Vagina (tissue), 2 donors: ENCODE measurements at regions not wholly inside any gene's neighbourhood (a gene's known extent, or its start where the extent isn't known, plus 50 kb on each side); places are given as distances from the start of the nearest gene placed in this dataset.
"Not testable (repeated sequence)": the region's sequence is repeated elsewhere in the genome, so short reads cannot be mapped to it uniquely, and the experiment has no call there.

Source experiments
- DNase-seq, 2 donors: peaks; one replicate each; pipeline ENCODE4 v3.0.0-alpha.2; 2017; ENCODE audit errors: extremely low spot score in 2 of 2
- H3K27ac ChIP-seq: fragments of 200-600 bp; sonication (generic); one replicate; pipeline ENCODE4 v1.5.1; 2019
- H3K27me3 ChIP-seq: fragments of 200-600 bp; sonication (generic); one replicate; pipeline ENCODE4 v1.5.1; 2019
- H3K36me3 ChIP-seq, 2 donors: fragments of 200-600 bp; sonication (generic); one replicate each; pipeline ENCODE4 v1.5.1; 2017 to 2019
- H3K4me1 ChIP-seq: fragments of 200-600 bp; sonication (generic); one replicate; pipeline ENCODE4 v1.5.1; 2019
- H3K4me3 ChIP-seq, 2 donors: fragments of 200-600 bp; sonication (generic); 1 replicate in 1 of 2; 2 replicates in 1 of 2; pipeline ENCODE4 v1.5.1; 2016 to 2019
- H3K9me3 ChIP-seq: fragments of 200-600 bp; sonication (generic); one replicate; pipeline ENCODE4 v1.5.1; 2019
- POLR2A ChIP-seq, 2 donors: fragments of 450-650 bp; IDR thresholded peaks; one replicate each; pipeline ENCODE4 v1.6.1; 2017; ENCODE audit warnings: antibody characterized with exemption in 2 of 2, mild to moderate bottlenecking in 2 of 2, moderate library complexity in 2 of 2
- POLR2AphosphoS5 ChIP-seq, 2 donors: sonication (generic); formaldehyde crosslinking; IDR thresholded peaks; one replicate each; pipeline ENCODE4 v1.9.0; 2017; ENCODE audit warnings: antibody characterized with exemption in 2 of 2, mild to moderate bottlenecking in 2 of 2, low read depth in 1 of 2; ENCODE audit not compliant: insufficient read depth in 1 of 2
- intact Hi-C: fragments of 100-400 bp; cut with DNase I; formaldehyde crosslinking; loops from one replicate; pipeline ENCODE4 v1.15.1; 2023
- TF ChIP-seq, protein P1 (sequence below), 3 experiments: fragments of 450-650 bp in 2 of 3; fragments of 200-600 bp in 1 of 3; sonication (generic) in 1 of 3; IDR thresholded peaks; one replicate each; pipeline ENCODE4 v1.5.1; 2017 to 2019; ENCODE audit warnings: antibody characterized with exemption in 3 of 3, mild to moderate bottlenecking in 2 of 3, moderate library complexity in 2 of 3

DNA sequence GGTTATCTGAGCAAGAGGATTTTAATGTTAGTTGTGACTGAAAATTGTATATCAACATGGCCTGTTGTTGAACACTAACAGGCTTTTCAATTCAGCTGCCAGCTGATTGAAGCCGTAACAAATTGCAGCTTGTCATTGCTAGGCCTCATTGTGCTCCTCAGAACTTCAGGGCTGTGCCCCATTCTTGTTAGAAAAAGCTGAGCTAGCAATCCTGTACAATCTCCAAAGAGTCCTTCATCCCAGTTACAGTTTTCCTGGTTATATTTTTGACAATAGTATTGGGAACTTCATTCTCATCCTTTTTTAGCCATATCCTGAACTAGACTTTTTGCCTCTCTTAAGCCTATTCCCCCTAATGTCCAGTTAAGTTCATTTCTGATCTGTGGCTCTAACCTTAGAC, 564.1 kb upstream of the ATXN7L3B start:
- no peaks in the 10 kb centered on the region for H3K36me3 ChIP-seq
- H3K4me1 ChIP-seq = no peaks in the 10 kb centered on the region
- no peaks in the 10 kb centered on the region for H3K27me3 ChIP-seq
- H3K9me3 ChIP-seq = no peaks in the 10 kb centered on the region
- intact Hi-C loops = no loop called here
- no peak for DNase-seq
- no peak overlapping the region for H3K4me3 ChIP-seq
- no peak overlapping the region for H3K27ac ChIP-seq
- TF ChIP-seq, protein P1, sequence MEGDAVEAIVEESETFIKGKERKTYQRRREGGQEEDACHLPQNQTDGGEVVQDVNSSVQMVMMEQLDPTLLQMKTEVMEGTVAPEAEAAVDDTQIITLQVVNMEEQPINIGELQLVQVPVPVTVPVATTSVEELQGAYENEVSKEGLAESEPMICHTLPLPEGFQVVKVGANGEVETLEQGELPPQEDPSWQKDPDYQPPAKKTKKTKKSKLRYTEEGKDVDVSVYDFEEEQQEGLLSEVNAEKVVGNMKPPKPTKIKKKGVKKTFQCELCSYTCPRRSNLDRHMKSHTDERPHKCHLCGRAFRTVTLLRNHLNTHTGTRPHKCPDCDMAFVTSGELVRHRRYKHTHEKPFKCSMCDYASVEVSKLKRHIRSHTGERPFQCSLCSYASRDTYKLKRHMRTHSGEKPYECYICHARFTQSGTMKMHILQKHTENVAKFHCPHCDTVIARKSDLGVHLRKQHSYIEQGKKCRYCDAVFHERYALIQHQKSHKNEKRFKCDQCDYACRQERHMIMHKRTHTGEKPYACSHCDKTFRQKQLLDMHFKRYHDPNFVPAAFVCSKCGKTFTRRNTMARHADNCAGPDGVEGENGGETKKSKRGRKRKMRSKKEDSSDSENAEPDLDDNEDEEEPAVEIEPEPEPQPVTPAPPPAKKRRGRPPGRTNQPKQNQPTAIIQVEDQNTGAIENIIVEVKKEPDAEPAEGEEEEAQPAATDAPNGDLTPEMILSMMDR (IDR thresholded peaks at IDR 0.05) = no peak
- no peak for TF ChIP-seq POLR2AphosphoS5 (IDR thresholded peaks at IDR 0.05; ENCODE audit: insufficient read depth in 1 of 2, low read depth in 1 of 2)

DNA sequence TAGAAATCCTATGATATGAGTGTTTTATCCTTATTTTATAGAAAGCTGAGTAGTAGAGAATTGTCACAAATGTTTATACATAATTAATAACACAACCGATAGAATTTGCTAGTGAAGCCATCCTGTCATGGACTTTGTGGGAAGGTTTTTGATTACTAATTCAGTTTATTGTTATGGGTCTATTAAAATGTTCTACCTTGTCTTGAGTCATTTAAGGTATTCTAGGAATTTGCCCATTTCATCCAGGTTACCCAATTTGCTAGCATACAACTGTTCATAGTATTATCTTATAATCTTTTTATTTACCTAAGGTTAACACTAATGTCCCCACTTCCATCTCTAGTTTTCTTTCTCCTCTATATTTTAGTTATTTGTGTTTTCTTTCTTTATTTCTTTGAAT, 553.1 kb upstream of the ATXN7L3B start:
- Histone ChIP-seq H3K4me1 (no peaks in the 10 kb centered on the region), H3K4me3 (no peak overlapping the region), H3K27ac (no peak overlapping the region), H3K36me3 (no peaks in the 10 kb centered on the region), H3K27me3 (no peaks in the 10 kb centered on the region), H3K9me3 (no peaks in the 10 kb centered on the region)
- intact Hi-C loops = no loop called here
- no peak for TF ChIP-seq POLR2AphosphoS5 (IDR thresholded peaks at IDR 0.05; ENCODE audit: insufficient read depth in 1 of 2, low read depth in 1 of 2)
- no peak for TF ChIP-seq POLR2A (IDR thresholded peaks at IDR 0.05)
- TF ChIP-seq, protein P1 (IDR thresholded peaks at IDR 0.05) = no peak
- no peak for DNase-seq

DNA sequence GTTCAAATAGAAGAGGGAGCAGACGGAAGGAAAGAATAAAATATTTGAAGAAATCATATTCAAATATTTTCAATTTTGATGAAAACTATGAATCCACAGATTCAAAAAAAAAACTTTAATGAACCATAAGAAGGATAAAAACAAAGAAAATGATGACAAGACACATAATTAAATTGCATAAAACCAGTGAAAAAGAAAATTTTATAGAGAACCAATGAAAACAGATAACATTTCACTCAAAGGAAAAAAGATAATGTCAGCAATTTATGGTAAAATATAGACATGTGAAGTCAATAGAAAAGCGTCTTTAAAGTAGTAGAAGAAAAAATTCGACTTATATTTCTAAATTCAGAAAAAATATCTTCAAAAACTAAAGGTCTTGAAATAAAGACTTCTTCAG, 546.5 kb upstream of the ATXN7L3B start:
- H3K36me3 ChIP-seq = no peaks in the 10 kb centered on the region
- TF ChIP-seq POLR2AphosphoS5 (IDR thresholded peaks at IDR 0.05; ENCODE audit: insufficient read depth in 1 of 2, low read depth in 1 of 2) = no peak
- no peak for TF ChIP-seq POLR2A (IDR thresholded peaks at IDR 0.05)
- TF ChIP-seq, protein P1 (IDR thresholded peaks at IDR 0.05) = no peak
- H3K27me3 ChIP-seq = no peaks in the 10 kb centered on the region
- intact Hi-C loops = no loop called here
- H3K27ac ChIP-seq = no peak overlapping the region
- H3K4me3 ChIP-seq = no peak overlapping the region
- DNase-seq = no peak
- no peaks in the 10 kb centered on the region for H3K4me1 ChIP-seq
- H3K9me3 ChIP-seq = no peaks in the 10 kb centered on the region

DNA sequence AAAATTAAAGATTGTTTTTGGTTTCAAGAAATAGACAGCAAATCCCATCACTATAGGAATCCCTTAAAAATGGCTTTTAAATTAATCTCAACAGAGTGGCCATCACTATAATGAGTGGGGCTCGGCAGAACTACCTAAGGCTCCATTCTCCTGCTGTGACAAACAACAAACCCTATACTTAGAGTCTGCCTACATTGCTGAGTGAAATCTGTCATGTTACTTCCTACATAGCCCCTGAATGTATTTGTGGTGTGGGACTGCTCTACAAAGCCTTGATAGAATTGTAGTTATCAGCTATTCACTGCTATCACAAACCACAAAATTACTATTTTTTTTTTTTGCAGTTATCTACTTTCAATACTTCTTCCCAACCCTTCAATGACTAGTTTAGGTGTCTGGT, 538.7 kb upstream of the ATXN7L3B start:
- H3K27ac ChIP-seq = no peak overlapping the region
- no peaks in the 10 kb centered on the region for H3K4me1 ChIP-seq
- intact Hi-C loops = no loop called here
- H3K9me3 ChIP-seq = no peaks in the 10 kb centered on the region
- no peak overlapping the region for H3K4me3 ChIP-seq
- no peak for TF ChIP-seq POLR2AphosphoS5 (IDR thresholded peaks at IDR 0.05; ENCODE audit: insufficient read depth in 1 of 2, low read depth in 1 of 2)
- TF ChIP-seq, protein P1 (IDR thresholded peaks at IDR 0.05) = no peak
- TF ChIP-seq POLR2A (IDR thresholded peaks at IDR 0.05) = no peak
- no peaks in the 10 kb centered on the region for H3K27me3 ChIP-seq
- no peak for DNase-seq
- H3K36me3 ChIP-seq = no peaks in the 10 kb centered on the region

DNA sequence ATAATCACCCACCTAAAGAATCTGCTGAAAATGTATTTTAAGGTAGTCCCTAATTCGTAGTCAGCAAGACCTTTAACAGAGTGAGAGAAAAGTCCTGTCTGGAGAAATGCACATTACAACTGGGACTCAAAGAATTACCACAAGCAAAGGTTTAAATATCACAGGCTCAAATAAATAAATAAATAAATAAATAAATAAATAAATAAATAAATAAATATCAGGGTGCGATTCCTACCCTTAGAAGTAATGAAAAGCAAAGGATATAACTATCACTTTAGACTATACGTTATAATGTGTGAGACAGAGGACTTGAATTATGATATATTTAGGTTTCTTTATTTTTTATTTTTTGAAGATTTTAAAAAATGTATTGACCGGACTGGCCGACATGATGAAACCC, 522.5 kb upstream of the ATXN7L3B start:
- intact Hi-C loops = no loop called here
- Histone ChIP-seq H3K4me1 (no peaks in the 10 kb centered on the region), H3K4me3 (no peak overlapping the region), H3K27ac (no peak overlapping the region), H3K9me3 (no peaks in the 10 kb centered on the region), H3K36me3 (no peaks in the 10 kb centered on the region), H3K27me3 (no peaks in the 10 kb centered on the region)
- DNase-seq = no peak
- TF ChIP-seq, protein P1 (IDR thresholded peaks at IDR 0.05) = no peak
- no peak for TF ChIP-seq POLR2A (IDR thresholded peaks at IDR 0.05)
- TF ChIP-seq POLR2AphosphoS5 (IDR thresholded peaks at IDR 0.05; ENCODE audit: insufficient read depth in 1 of 2, low read depth in 1 of 2) = no peak

DNA sequence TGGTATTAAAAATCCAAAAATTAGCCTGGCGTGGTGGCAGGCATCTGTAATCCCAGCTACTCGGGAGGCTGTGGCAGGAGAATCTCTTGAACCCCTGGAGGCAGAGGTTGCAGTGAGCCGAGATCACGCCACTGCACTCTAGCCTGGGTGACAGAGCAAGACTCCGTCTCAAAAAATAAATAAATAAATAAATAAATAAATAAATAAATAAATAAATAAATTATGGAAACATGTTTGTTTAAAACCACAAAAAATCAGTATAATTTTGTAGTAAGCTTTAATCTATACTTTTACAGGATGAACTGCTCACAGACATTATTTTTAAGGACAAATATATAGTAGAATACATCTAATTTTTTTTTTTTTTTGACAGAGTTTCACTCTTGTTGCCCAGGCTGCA, 521.3 kb upstream of the ATXN7L3B start:
- not testable (repeated sequence) for H3K27ac ChIP-seq

More for the DNA sequence above, 521.3 kb upstream of the ATXN7L3B start:
- H3K9me3 ChIP-seq, DNase-seq, H3K4me3 ChIP-seq, H3K4me1 ChIP-seq, H3K27me3 ChIP-seq, intact Hi-C loops, H3K36me3 ChIP-seq: not testable (repeated sequence)
